ENCODE measurements at regions not wholly inside any gene's neighbourhood (a gene's known extent, or its start where the extent isn't known, plus 50 kb on each side); places are given as distances from the start of the nearest gene placed in this dataset.

DNA sequence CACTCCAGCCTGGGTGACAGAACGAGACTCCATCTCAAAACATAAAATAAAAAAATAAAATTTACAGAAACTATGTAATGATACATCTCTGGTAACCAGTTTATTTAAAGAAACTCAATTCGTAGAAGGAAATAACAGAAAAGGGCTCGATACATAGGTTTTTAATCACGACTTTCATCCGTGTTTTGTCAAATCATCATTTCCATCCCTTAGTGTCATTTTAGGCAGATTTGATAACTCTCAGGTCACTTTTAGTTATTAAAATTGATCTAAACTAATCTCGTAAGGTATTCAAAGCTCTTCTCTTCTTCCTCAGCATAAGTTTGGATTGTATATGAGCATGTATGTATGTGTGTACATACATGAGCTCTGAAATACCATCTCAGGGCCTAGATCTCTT lies 59.3 kb upstream of the SPTBN1 start:
- TF ChIP-seq, protein P1, sequence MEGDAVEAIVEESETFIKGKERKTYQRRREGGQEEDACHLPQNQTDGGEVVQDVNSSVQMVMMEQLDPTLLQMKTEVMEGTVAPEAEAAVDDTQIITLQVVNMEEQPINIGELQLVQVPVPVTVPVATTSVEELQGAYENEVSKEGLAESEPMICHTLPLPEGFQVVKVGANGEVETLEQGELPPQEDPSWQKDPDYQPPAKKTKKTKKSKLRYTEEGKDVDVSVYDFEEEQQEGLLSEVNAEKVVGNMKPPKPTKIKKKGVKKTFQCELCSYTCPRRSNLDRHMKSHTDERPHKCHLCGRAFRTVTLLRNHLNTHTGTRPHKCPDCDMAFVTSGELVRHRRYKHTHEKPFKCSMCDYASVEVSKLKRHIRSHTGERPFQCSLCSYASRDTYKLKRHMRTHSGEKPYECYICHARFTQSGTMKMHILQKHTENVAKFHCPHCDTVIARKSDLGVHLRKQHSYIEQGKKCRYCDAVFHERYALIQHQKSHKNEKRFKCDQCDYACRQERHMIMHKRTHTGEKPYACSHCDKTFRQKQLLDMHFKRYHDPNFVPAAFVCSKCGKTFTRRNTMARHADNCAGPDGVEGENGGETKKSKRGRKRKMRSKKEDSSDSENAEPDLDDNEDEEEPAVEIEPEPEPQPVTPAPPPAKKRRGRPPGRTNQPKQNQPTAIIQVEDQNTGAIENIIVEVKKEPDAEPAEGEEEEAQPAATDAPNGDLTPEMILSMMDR (IDR thresholded peaks at IDR 0.05) = no peak
- TF ChIP-seq POLR2A (IDR thresholded peaks at IDR 0.05; ENCODE audit: low read depth) (no peak), EP300 (IDR thresholded peaks at IDR 0.05) (no peak)
